ENCODE measurements at regions not wholly inside any gene's neighbourhood (a gene's known extent, or its start where the extent isn't known, plus 50 kb on each side); places are given as distances from the start of the nearest gene placed in this dataset.

- TF ChIP-seq, protein P1, sequence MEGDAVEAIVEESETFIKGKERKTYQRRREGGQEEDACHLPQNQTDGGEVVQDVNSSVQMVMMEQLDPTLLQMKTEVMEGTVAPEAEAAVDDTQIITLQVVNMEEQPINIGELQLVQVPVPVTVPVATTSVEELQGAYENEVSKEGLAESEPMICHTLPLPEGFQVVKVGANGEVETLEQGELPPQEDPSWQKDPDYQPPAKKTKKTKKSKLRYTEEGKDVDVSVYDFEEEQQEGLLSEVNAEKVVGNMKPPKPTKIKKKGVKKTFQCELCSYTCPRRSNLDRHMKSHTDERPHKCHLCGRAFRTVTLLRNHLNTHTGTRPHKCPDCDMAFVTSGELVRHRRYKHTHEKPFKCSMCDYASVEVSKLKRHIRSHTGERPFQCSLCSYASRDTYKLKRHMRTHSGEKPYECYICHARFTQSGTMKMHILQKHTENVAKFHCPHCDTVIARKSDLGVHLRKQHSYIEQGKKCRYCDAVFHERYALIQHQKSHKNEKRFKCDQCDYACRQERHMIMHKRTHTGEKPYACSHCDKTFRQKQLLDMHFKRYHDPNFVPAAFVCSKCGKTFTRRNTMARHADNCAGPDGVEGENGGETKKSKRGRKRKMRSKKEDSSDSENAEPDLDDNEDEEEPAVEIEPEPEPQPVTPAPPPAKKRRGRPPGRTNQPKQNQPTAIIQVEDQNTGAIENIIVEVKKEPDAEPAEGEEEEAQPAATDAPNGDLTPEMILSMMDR (IDR thresholded peaks at IDR 0.05), result no peak
- no peak for TF ChIP-seq POLR2A (IDR thresholded peaks at IDR 0.05)
Measured at GRCh38 chr13:91184244-91184926, 163.1 kb upstream of the MIR17HG start.

Data from esophagus squamous epithelium (tissue), 4 donors.